ENCODE measurements at regions not wholly inside any gene's neighbourhood (a gene's known extent, or its start where the extent isn't known, plus 50 kb on each side); places are given as distances from the start of the nearest gene placed in this dataset.

DNA sequence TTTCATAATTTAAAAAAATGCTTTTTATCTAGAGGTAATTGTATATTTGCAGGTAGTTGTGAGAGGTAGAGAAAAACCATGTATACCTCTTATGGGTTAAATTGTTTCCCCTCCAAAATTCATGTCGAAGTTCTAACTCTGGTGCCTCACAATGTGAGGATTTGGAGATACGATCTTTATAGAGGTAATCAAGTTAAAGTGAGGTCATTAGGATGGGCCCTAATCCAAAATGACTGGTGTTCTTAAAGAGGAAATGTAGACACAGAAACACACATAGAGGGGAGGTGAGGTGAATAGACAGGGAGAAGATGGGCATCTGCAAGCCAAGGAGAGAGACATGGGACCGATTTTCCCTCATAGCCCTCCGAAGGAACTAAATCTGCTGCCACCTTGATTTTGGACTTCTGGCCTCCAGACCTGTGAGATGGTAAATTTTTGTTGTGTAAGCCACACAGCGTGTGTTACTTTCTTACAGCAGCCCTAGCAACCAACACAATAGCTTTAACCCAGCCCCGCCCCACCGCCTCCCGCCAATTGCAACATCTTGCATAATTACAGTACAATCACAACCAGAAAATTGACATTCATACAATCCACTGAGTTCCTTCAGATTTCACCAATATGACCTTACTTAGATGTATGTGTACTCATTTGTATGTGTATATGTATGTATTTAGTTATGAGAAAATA lies 208.9 kb downstream of the MIB1 start:
- TF ChIP-seq, protein P1, sequence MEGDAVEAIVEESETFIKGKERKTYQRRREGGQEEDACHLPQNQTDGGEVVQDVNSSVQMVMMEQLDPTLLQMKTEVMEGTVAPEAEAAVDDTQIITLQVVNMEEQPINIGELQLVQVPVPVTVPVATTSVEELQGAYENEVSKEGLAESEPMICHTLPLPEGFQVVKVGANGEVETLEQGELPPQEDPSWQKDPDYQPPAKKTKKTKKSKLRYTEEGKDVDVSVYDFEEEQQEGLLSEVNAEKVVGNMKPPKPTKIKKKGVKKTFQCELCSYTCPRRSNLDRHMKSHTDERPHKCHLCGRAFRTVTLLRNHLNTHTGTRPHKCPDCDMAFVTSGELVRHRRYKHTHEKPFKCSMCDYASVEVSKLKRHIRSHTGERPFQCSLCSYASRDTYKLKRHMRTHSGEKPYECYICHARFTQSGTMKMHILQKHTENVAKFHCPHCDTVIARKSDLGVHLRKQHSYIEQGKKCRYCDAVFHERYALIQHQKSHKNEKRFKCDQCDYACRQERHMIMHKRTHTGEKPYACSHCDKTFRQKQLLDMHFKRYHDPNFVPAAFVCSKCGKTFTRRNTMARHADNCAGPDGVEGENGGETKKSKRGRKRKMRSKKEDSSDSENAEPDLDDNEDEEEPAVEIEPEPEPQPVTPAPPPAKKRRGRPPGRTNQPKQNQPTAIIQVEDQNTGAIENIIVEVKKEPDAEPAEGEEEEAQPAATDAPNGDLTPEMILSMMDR (IDR thresholded peaks at IDR 0.05; ENCODE audit: insufficient read depth, low read depth, low read length): no peak
- TF ChIP-seq EZH2 (IDR thresholded peaks at IDR 0.05; ENCODE audit: insufficient read depth, low read length): no peak

Measured in astrocyte (in vitro differentiated cells and primary cell).